Tibial nerve (tissue), 4 donors: ENCODE measurements at regions not wholly inside any gene's neighbourhood (a gene's known extent, or its start where the extent isn't known, plus 50 kb on each side); places are given as distances from the start of the nearest gene placed in this dataset.

Experiments
- DNase-seq, 2 donors: peaks; one replicate each; pipeline ENCODE4 v3.0.0-alpha.2; 2019; ENCODE audit warnings: low spot score in 2 of 2
- H3K27ac ChIP-seq, 4 donors: fragments of 200-600 bp; sonication (generic) in 3 of 4; one replicate each; pipeline ENCODE4 v1.5.1; 2017 to 2019; ENCODE audit warnings: mild to moderate bottlenecking in 1 of 4
- H3K27me3 ChIP-seq, 2 donors: fragments of 200-600 bp; sonication (generic) in 1 of 2; one replicate each; pipeline versions ENCODE4 v1.5.1 to v1.6.0; 2017 to 2019
- H3K36me3 ChIP-seq, 3 donors: fragments of 200-600 bp; sonication (generic); one replicate each; pipeline ENCODE4 v1.5.1; 2018 to 2019
- H3K4me1 ChIP-seq, 4 donors: fragments of 200-600 bp; sonication (generic) in 3 of 4; one replicate each; pipeline ENCODE4 v1.5.1; 2017 to 2019
- H3K4me3 ChIP-seq, 4 donors: fragments of 200-600 bp; sonication (generic) in 3 of 4; one replicate each; pipeline ENCODE4 v1.5.1; 2017 to 2019; ENCODE audit warnings: mild to moderate bottlenecking in 1 of 4, moderate library complexity in 1 of 4
- H3K9me3 ChIP-seq, 4 donors: fragments of 200-600 bp; sonication (generic) in 3 of 4; one replicate each; pipeline ENCODE4 v1.5.1; 2017 to 2019
- EP300 ChIP-seq, 2 donors: sonication (generic); formaldehyde crosslinking; IDR thresholded peaks; one replicate each; pipeline ENCODE4 v1.6.1; 2017; ENCODE audit warnings: antibody characterized with exemption in 2 of 2, mild to moderate bottlenecking in 1 of 2
- POLR2A ChIP-seq, 2 donors: fragments of 450-650 bp; IDR thresholded peaks; one replicate each; pipeline ENCODE4 v1.6.1; 2017; ENCODE audit warnings: antibody characterized with exemption in 2 of 2, mild to moderate bottlenecking in 2 of 2, moderate library complexity in 2 of 2
- WGBS, 2 donors: methylation state at CpG; one replicate each; pipeline ENCODE4 v1.1.5; 2018; 5-methylcytosine and 5-hydroxymethylcytosine counted together
- TF ChIP-seq, protein P1 (sequence below), 5 experiments: fragments of 200-600 bp in 3 of 5; fragments of 450-650 bp in 2 of 5; sonication (generic) in 3 of 5; IDR thresholded peaks; one replicate each; pipeline ENCODE4 v1.5.1; 2016 to 2019; ENCODE audit warnings: antibody characterized with exemption in 5 of 5, mild to moderate bottlenecking in 3 of 5, moderate library complexity in 2 of 5

DNA sequence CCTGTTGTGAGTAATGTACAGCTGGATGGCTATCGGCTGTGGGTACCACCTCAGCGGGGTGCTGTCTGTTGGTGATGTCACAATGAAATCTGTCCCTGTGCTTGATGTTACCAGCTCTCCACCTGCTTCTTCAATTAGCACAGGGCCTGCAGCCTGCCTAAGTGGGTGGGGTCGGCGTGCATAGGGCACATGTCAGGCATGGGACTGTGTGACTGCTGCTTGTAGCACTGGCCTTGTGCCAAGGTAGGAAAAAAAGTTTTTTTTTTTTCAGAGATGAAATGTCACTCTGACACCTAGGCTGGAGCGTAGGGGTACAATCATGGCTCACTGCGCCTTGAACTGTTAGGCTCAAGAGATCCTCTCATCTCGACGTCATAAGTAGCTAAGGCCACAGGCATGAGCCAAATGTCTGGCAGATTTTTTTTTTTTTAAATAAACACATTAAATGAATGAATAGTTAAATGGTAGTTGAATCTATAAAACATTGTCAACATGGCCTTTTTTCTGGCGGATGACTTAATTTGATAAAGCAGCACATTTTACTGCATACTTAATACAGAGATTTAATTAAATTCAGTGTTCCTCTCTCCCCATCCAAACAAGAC, 222.5 kb downstream of the NXNL2 start:
- H3K36me3 ChIP-seq = no peaks in the 10 kb centered on the region
- no peak overlapping the region for H3K27ac ChIP-seq
- no peak overlapping the region for H3K4me3 ChIP-seq
- DNase-seq = no peak
- TF ChIP-seq EP300 (IDR thresholded peaks at IDR 0.05) = no peak
- no peaks in the 10 kb centered on the region for H3K4me1 ChIP-seq
- no peaks in the 10 kb centered on the region for H3K9me3 ChIP-seq
- 79 to 81% methylated on average over 9 of the region's 9 CpGs for WGBS, 2 donors
- H3K27me3 ChIP-seq = no peaks in the 10 kb centered on the region

DNA sequence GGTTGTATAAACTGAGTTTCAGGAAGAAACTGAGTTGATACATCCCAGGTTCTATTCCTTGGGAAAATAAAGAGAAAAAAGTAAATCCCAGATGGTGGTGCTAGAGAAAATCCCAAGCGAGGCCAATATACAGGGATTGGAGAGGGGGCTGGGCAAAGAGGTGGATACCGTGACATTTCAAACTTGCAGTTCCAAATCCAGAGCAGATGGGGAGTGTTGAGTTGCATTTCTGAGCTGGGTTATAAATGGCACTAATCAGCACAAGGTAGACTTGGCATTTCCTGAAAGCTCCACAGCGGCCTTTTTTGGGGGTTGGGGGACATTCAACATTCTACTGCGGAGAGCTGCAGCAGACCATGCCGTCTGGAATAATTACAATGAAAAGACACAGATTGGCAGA, 224.4 kb downstream of the NXNL2 start:
- no peak overlapping the region for H3K4me3 ChIP-seq
- no peaks in the 10 kb centered on the region for H3K4me1 ChIP-seq
- H3K9me3 ChIP-seq = no peaks in the 10 kb centered on the region
- H3K27me3 ChIP-seq = no peaks in the 10 kb centered on the region
- 87 to 94% methylated on average over 5 of the region's 5 CpGs for WGBS, 2 donors
- DNase-seq = no peak
- no peaks in the 10 kb centered on the region for H3K36me3 ChIP-seq
- no peak overlapping the region for H3K27ac ChIP-seq
- TF ChIP-seq POLR2A (IDR thresholded peaks at IDR 0.05) (no peak), EP300 (IDR thresholded peaks at IDR 0.05) (no peak)
- TF ChIP-seq, protein P1, sequence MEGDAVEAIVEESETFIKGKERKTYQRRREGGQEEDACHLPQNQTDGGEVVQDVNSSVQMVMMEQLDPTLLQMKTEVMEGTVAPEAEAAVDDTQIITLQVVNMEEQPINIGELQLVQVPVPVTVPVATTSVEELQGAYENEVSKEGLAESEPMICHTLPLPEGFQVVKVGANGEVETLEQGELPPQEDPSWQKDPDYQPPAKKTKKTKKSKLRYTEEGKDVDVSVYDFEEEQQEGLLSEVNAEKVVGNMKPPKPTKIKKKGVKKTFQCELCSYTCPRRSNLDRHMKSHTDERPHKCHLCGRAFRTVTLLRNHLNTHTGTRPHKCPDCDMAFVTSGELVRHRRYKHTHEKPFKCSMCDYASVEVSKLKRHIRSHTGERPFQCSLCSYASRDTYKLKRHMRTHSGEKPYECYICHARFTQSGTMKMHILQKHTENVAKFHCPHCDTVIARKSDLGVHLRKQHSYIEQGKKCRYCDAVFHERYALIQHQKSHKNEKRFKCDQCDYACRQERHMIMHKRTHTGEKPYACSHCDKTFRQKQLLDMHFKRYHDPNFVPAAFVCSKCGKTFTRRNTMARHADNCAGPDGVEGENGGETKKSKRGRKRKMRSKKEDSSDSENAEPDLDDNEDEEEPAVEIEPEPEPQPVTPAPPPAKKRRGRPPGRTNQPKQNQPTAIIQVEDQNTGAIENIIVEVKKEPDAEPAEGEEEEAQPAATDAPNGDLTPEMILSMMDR (IDR thresholded peaks at IDR 0.05) = no peak

DNA sequence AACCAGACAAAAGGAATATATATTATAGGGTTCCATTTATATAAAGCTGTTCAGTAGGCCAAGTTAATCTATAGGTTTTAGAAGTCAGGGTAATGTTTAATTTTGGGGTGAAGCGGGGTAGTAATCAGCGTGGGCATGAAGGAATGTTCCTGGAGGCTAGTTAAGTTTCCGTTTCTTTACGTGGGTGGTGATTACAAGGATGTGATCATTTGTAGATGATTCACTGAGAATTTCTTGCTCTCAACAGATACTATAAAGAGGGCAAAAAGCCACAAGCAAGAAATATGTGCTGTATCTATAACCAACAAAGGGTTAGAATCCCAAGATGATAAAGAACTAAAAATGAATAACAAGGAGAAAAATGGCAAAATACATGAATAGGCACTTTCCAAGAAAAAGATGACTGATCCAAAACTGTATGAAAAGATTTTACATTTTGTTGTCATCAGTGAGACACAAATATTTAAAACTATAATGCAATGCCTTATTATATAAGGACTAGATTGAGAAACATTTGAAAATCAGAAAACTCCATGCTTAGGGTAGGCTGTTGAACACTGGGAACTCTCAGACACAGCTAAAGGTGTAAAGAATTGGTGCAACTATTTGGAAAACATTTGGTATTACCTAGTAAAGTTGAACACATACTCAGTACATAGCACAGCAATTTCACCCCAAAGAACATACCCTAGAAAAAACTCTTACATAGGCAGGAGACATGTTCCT, 224.3 kb upstream of the S1PR3 start:
- no peak for DNase-seq
- no peak overlapping the region for H3K27ac ChIP-seq
- no peaks in the 10 kb centered on the region for H3K9me3 ChIP-seq
- TF ChIP-seq EP300 (IDR thresholded peaks at IDR 0.05) = no peak
- TF ChIP-seq POLR2A (IDR thresholded peaks at IDR 0.05) = no peak
- TF ChIP-seq, protein P1 (IDR thresholded peaks at IDR 0.05) = no peak
- H3K4me1 ChIP-seq = no peaks in the 10 kb centered on the region
- H3K36me3 ChIP-seq = no peaks in the 10 kb centered on the region
- 36 to 37% methylated on average over 4 of the region's 4 CpGs for WGBS, 2 donors
- H3K27me3 ChIP-seq = no peaks in the 10 kb centered on the region
- H3K4me3 ChIP-seq = no peak overlapping the region

DNA sequence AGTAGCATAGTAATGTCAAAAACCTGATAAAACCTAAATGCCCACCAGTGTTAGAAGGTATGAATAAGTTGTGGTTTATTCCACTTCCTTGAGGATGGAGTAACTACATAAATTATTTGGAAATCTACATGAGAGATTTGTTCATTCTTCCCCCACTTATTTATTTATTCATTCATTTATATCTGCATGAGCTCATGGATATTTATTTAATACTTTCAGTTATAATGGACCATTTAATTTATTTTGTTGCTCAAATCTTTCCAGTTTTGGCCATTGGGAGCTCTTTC, 223.8 kb upstream of the S1PR3 start:
- H3K36me3 ChIP-seq = no peaks in the 10 kb centered on the region
- no peak overlapping the region for H3K4me3 ChIP-seq
- no peak overlapping the region for H3K27ac ChIP-seq
- TF ChIP-seq, protein P1 (IDR thresholded peaks at IDR 0.05) = no peak
- no peak for TF ChIP-seq EP300 (IDR thresholded peaks at IDR 0.05)
- TF ChIP-seq POLR2A (IDR thresholded peaks at IDR 0.05) = no peak
- no peaks in the 10 kb centered on the region for H3K4me1 ChIP-seq
- H3K9me3 ChIP-seq = no peaks in the 10 kb centered on the region
- no peak for DNase-seq
- H3K27me3 ChIP-seq = no peaks in the 10 kb centered on the region

DNA sequence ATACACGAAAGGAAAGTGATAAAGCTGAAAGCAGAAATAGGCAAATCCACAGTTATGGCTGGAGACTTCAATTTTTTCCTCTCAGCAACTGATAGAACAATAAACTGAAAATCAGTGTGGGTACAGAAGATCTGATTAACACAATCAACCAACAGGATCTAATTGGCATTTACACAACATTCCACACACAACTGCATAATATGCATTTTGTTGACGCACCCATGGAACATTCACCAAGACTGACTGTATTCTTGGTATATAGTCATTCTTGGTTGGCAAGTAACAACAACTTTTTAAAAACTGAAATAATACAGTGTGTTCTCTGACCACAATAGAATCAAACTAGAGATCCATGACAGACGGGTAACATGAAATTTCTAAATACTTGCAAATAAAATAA, 218.7 kb upstream of the S1PR3 start:
- H3K4me3 ChIP-seq = no peak overlapping the region
- H3K27ac ChIP-seq = no peak overlapping the region
- 57 to 58% methylated on average over 3 of the region's 3 CpGs for WGBS, 2 donors
- no peaks in the 10 kb centered on the region for H3K9me3 ChIP-seq
- no peaks in the 10 kb centered on the region for H3K27me3 ChIP-seq
- TF ChIP-seq EP300 (IDR thresholded peaks at IDR 0.05) = no peak
- TF ChIP-seq, protein P1 (IDR thresholded peaks at IDR 0.05) = no peak
- no peak for TF ChIP-seq POLR2A (IDR thresholded peaks at IDR 0.05)
- no peak for DNase-seq
- H3K4me1 ChIP-seq = peaks cover 0 to 36% (median 7%) of the 10 kb centered on the region in 4 donors
- H3K36me3 ChIP-seq = no peaks in the 10 kb centered on the region
